ENCODE measurements at regions not wholly inside any gene's neighbourhood (a gene's known extent, or its start where the extent isn't known, plus 50 kb on each side); places are given as distances from the start of the nearest gene placed in this dataset.

DNA sequence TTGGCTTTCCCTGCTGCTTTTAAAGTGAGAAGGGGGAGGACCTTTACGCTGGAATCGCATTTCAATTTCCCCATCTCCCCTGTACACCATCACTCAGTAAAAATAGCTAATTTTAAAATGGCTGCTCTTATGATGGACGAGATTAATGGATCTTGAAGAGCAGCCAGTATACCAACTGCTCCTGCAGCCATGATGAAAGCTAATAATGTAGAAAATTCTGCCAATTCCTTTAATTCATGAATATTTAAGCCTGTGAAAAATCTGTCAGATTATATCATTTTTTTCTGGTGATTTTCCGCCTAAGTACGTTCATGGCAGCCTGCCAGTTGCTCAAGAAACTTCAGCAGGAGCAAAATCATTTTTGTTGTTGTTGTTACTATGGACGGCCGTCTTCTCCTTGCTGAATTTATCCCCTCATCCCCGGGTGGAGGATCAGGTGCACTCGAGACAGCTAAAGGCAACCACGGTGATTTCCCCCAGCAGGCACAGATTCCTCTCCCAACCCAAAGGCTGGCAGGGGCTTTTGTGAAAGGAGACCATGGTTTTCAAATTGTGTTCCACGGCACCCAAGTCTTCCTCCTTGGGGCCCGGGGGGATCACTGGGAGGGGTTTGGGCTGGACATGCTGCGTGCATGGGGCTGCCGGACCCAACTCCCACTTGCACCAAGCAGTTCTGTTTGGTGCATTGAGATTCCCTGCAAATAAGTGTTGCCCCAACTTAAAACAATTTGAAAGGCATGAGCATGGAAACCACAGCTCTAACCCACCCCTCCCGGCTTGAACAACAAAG, 289.6 kb downstream of the UACA start:
- TF ChIP-seq YY1 (IDR thresholded peaks at IDR 0.05; ENCODE audit: insufficient read depth, insufficient read length) (no peak), ZNF274 (IDR thresholded peaks at IDR 0.05; ENCODE audit: low read depth, low read length) (no peak)

Measured in NT2/D1 (cell line).